LNCAP (cell line): ENCODE measurements at regions not wholly inside any gene's neighbourhood (a gene's known extent, or its start where the extent isn't known, plus 50 kb on each side); places are given as distances from the start of the nearest gene placed in this dataset.

Experiments used
- TF ChIP-seq, protein P1 (sequence below): fragments of 450-650 bp; IDR thresholded peaks from 2 replicates; pipeline ENCODE4 v1.5.1; 2017; ENCODE audit warnings: mild to moderate bottlenecking

DNA sequence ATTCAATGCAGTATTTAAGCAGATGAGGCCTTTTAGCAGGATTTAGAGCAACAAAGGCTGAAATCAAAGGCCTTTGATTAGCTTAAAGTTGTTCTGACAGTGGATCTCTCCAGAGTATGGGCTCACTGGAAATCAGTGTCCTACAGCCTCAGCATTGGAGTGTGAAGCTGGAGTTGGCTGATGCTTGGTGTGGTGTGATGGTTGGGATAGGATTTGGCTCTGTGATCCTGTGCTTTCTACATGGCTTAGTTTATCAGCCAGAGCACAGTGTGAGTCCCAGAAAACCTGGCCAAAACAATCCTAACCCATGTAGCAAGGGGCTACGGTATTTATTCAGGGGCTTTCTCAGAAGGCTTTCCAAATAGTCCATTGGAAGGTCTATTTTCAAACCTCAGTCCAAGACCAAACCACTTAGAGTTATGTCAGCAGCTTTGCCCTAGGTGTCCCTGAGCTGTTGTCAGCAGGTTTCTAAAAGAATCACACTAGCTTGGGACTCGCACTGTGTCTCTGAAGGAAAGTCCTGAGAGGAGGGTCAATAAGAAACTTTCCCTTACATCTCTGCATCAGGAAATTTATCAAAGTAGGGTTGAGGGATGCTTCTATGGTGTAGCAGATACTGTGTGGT is 65.4 kb upstream of the ANKRD1 start:
- TF ChIP-seq, protein P1, sequence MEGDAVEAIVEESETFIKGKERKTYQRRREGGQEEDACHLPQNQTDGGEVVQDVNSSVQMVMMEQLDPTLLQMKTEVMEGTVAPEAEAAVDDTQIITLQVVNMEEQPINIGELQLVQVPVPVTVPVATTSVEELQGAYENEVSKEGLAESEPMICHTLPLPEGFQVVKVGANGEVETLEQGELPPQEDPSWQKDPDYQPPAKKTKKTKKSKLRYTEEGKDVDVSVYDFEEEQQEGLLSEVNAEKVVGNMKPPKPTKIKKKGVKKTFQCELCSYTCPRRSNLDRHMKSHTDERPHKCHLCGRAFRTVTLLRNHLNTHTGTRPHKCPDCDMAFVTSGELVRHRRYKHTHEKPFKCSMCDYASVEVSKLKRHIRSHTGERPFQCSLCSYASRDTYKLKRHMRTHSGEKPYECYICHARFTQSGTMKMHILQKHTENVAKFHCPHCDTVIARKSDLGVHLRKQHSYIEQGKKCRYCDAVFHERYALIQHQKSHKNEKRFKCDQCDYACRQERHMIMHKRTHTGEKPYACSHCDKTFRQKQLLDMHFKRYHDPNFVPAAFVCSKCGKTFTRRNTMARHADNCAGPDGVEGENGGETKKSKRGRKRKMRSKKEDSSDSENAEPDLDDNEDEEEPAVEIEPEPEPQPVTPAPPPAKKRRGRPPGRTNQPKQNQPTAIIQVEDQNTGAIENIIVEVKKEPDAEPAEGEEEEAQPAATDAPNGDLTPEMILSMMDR: no peak

DNA sequence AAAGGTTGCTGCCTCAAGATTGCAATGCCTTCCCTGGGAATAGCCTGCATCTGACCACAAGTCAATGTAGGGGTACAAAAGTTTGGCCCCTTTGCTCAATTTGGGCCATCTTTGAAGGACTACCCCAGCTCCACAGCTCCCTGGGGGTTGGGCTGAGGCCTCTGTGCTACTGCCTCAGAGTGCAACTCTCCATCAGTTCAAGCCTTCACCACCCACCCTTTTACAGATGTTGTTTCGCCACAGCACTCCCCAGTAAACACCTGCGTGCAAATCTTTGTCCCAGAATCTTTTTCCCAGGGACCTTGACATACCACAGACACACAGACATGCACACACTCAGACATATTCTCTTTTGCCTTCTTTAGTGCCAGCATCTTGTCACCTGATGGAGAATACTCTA is 66.0 kb upstream of the ANKRD1 start:
- TF ChIP-seq, protein P1: no peak

DNA sequence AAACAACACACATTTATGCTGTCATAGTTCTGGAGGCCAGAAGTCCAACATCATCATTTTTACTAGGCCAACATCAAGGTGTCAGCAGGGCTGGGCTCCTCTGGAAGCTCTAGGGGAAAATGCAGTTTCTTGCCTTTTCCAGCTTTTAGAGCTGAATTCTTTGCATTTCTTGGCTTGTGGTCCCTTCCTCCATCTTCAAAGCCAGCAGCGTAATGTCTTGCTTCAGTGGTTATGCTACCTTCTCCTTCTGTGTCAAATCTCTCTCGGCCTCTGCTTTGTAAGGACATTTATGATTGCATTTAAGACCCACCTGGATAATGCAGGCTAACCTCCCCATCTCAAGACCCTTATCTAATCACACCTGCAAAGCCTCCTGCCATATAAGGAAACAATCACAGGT is 66.5 kb upstream of the ANKRD1 start:
- TF ChIP-seq, protein P1: no peak

DNA sequence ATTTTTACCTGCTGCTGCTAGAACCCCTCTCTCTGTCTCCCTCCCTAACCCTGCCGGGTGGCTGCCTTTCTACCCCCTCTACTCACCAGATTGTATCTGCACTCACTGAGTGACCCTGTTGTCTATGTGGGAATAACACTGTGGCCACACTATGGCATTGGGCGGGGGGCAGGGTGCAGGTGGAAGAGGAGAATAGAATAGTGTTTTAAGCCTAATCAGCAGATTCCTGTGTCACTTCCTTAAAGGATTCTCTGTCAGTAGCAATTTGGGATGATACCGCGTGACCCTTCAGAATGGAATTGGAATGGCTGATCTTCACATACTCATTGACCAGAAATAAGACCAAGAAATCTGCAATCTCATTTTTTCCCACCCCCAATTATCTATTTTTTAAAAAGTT is 67.1 kb upstream of the ANKRD1 start:
- TF ChIP-seq, protein P1: no peak

DNA sequence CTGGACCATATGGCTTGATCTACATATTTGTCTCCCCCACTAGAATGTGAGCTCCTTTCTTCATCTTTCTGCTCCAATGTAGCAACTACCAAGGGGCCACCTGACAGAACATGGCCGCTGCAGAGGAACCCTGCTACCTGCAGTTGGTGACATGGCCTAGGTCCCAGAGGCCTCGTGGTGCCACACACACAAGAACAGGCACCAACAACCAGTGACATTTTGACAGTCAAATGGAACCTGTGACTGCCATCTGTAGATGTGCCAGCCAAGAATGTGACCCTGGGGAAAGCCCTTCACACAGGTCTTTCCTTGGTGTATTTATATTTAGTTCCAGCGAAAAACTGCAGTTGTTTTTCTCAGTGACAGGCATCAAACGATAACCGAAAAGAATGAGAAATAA is 67.9 kb upstream of the ANKRD1 start:
- TF ChIP-seq, protein P1: no peak

DNA sequence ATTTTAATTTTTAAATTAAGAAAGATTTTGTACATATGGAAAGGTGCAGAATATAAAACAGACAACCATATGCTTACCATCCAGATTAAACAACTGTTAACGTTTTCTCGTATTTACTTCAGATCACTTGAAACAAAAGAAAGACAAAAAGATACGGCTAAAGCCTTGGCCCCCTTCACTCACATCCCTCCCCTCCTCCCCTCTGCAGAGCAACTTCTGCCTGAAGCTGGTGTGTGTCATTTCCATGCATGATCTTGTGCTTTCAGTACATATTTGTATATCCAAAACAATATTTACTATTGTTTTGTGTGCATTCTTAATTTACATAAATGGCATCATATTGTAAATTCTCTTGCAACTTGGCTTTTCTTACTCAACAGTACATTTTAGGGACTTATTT is 68.5 kb upstream of the ANKRD1 start:
- TF ChIP-seq, protein P1: no peak

DNA sequence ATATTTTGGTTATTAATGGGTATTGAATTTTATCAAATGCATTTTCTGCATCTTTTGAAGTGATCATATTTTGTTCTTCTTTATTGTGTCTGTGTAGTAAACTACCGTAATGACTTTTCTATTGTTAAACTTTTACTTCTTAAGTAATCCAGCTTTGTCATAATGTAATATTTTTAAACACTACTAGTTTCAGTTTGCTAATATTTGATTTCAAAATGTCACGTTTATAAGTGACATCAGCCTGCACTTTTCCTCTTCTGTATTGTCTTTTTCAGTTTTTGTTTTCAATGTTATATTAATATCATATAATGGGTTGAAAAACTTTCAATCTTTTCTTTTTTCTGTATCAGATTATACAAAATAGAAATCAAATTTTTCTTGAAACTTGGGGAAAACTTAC is 71.6 kb upstream of the ANKRD1 start:
- TF ChIP-seq, protein P1: no peak

DNA sequence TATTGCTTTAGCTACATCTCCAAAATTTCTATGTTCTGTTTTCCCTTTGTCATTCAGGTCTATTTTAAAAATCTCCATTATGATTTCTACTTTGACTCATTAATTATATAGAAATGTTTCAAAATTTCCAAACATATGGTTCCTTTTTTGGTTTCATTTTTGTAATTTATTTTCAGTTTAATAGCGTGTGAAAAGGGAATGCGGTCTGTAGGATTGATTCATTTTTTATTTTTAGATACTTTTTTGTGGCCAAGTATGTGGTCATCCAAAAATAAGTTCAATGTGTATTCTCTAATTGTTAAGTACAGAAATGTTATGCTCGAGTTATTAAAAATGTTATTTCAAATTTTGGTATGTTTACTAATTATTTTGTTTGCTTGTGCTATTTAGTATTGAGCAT is 72.5 kb upstream of the ANKRD1 start:
- TF ChIP-seq, protein P1: no peak
